Liver (tissue), 8 donors: ENCODE measurements at regions not wholly inside any gene's neighbourhood (a gene's known extent, or its start where the extent isn't known, plus 50 kb on each side); places are given as distances from the start of the nearest gene placed in this dataset.

ENCODE experiments used
- DNase-seq: peaks from one replicate; pipeline ENCODE4 v3.0.0-alpha.2; 2017; ENCODE audit warnings: low spot score
- H3K27ac ChIP-seq, 2 donors: one replicate each; pipeline ENCODE4 v1.7.0; 2013; ENCODE audit warnings: inconsistent platforms in 2 of 2, low read length in 2 of 2, control low read depth in 1 of 2, low read depth in 1 of 2, mild to moderate bottlenecking in 1 of 2
- H3K27me3 ChIP-seq, 4 donors: one replicate each; pipeline versions ENCODE4 v1.6.1 to v1.7.0; 2013; ENCODE audit warnings: low read length in 3 of 4, inconsistent platforms in 1 of 4, mild to moderate bottlenecking in 1 of 4, moderate library complexity in 1 of 4; ENCODE audit not compliant: control insufficient read depth in 4 of 4, insufficient read depth in 4 of 4
- H3K36me3 ChIP-seq, 4 donors: one replicate each; pipeline versions ENCODE4 v1.6.1 to v1.7.0; 2013; ENCODE audit warnings: low read length in 3 of 4, mild to moderate bottlenecking in 3 of 4, low read depth in 1 of 4, moderate library complexity in 1 of 4; ENCODE audit not compliant: control insufficient read depth in 4 of 4, insufficient read depth in 3 of 4
- H3K4me1 ChIP-seq, 4 donors: one replicate each; pipeline versions ENCODE4 v1.6.1 to v1.7.0; 2013; ENCODE audit warnings: low read length in 3 of 4, mild to moderate bottlenecking in 3 of 4, moderate library complexity in 1 of 4; ENCODE audit not compliant: control insufficient read depth in 4 of 4, insufficient read depth in 4 of 4
- H3K4me3 ChIP-seq, 3 donors: one replicate each; pipeline versions ENCODE4 v1.6.1 to v1.7.0; 2013; ENCODE audit warnings: low read length in 3 of 3, control low read depth in 1 of 3, low read depth in 1 of 3, mild to moderate bottlenecking in 1 of 3
- H3K9ac ChIP-seq, 2 donors: one replicate each; pipeline ENCODE4 v1.7.0; 2013; ENCODE audit warnings: low read length in 2 of 2, mild to moderate bottlenecking in 2 of 2, moderate library complexity in 2 of 2, control low read depth in 1 of 2, low read depth in 1 of 2
- H3K9me3 ChIP-seq, 4 donors: one replicate each; pipeline versions ENCODE4 v1.6.1 to v1.7.0; 2013; ENCODE audit warnings: low read length in 3 of 4; ENCODE audit not compliant: control insufficient read depth in 4 of 4
- EGR1 ChIP-seq, 2 donors: IDR thresholded peaks; 2 replicates each; pipeline ENCODE4 v1.6.1; 2016 to 2018; ENCODE audit warnings: antibody characterized with exemption in 2 of 2, low read depth in 2 of 2
- FOXA1 ChIP-seq: IDR thresholded peaks from 2 replicates; pipeline ENCODE4 v1.6.1; 2016; ENCODE audit warnings: antibody characterized with exemption
- FOXA2 ChIP-seq: IDR thresholded peaks from 2 replicates; pipeline ENCODE4 v1.6.1; 2016; ENCODE audit warnings: antibody characterized with exemption
- HNF4A ChIP-seq, 2 donors: conservative IDR thresholded peaks; 2 replicates each; pipeline ENCODE4 v1.6.1; 2016; ENCODE audit warnings: antibody characterized with exemption in 2 of 2, mild to moderate bottlenecking in 2 of 2
- HNF4G ChIP-seq: IDR thresholded peaks from 2 replicates; pipeline ENCODE4 v1.6.1; 2016; ENCODE audit warnings: antibody characterized with exemption
- JUND ChIP-seq, 2 donors: IDR thresholded peaks; 2 replicates each; pipeline ENCODE4 v1.6.1; 2016; ENCODE audit warnings: antibody characterized with exemption in 2 of 2
- NR2F2 ChIP-seq: IDR thresholded peaks from 2 replicates; pipeline ENCODE4 v1.6.1; 2016; ENCODE audit warnings: antibody characterized with exemption
- RAD21 ChIP-seq, 2 donors: IDR thresholded peaks; 2 replicates each; pipeline ENCODE4 v1.6.1; 2016; ENCODE audit warnings: antibody characterized with exemption in 2 of 2, mild to moderate bottlenecking in 2 of 2
- RXRA ChIP-seq, 2 donors: IDR thresholded peaks; 2 replicates each; pipeline ENCODE4 v1.6.1; 2017 to 2018; ENCODE audit warnings: antibody characterized with exemption in 2 of 2, mild to moderate bottlenecking in 1 of 2
- SP1 ChIP-seq: IDR thresholded peaks from 2 replicates; pipeline ENCODE4 v1.6.1; 2018; ENCODE audit warnings: antibody characterized with exemption, mild to moderate bottlenecking
- TAF1 ChIP-seq: conservative IDR thresholded peaks from 2 replicates; pipeline ENCODE4 v1.6.1; 2016; ENCODE audit warnings: antibody characterized with exemption, mild to moderate bottlenecking
- YY1 ChIP-seq: IDR thresholded peaks from 2 replicates; pipeline ENCODE4 v1.6.1; 2016; ENCODE audit warnings: antibody characterized with exemption, mild to moderate bottlenecking
- ZBTB33 ChIP-seq: IDR thresholded peaks from 2 replicates; pipeline ENCODE4 v1.6.1; 2016; ENCODE audit warnings: antibody characterized with exemption
- WGBS: extraction: QIAGEN DNeasy Blood & Tissue Kit; methylation state at CpG from one replicate; pipeline ENCODE4 v1.1.7; 2013; 5-methylcytosine and 5-hydroxymethylcytosine counted together
- TF ChIP-seq, protein P1 (sequence below): fragments of 150-350 bp; IDR thresholded peaks from 2 replicates; pipeline ENCODE4 v1.5.1; 2017; ENCODE audit warnings: improper control_type of control experiment, low read depth, low read length; ENCODE audit not compliant: missing input control
- TF ChIP-seq, protein P2 (sequence below): IDR thresholded peaks from 2 replicates; pipeline ENCODE4 v1.6.1; 2016; ENCODE audit warnings: antibody characterized with exemption
- TF ChIP-seq, protein P3 (sequence below): IDR thresholded peaks from 2 replicates; pipeline ENCODE4 v1.6.1; 2016; ENCODE audit warnings: antibody characterized with exemption
- TF ChIP-seq, protein P4 (sequence below): IDR thresholded peaks from 2 replicates; pipeline ENCODE4 v1.6.1; 2016; ENCODE audit warnings: antibody characterized with exemption, mild to moderate bottlenecking
- donor health status: healthy.
- donor health status: healthy.
- donor health status: healthy.
- donor health status: healthy.
- donor health status: healthy.

DNA sequence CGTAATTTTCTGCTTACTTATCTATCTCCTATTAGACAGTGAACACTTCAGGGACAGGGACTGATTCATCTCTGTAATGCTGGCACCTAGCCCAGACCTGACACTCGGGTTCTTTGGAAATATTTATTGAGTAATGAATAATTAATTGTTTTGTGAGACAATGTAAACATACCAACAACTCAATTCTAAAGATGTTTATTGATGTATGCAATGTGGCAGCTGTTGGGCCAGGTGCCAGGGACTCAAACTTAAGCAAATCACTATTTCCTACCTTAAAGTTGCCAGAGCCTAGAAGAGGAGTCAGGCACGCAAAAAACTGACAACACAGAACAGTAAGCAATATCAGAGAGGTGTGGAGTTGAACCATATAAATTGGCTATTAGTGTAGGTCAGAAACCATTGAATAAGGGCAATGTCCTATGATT, 63.6 kb upstream of the BMPER start:
- Histone ChIP-seq H3K9me3 (no peaks in the 10 kb centered on the region), H3K4me1 (no peaks in the 10 kb centered on the region), H3K36me3 (no peaks in the 10 kb centered on the region), H3K4me3 (no peak overlapping the region), H3K27ac (no peak overlapping the region), H3K27me3 (no peaks in the 10 kb centered on the region), H3K9ac (no peak overlapping the region)
- TF ChIP-seq EGR1 (IDR thresholded peaks at IDR 0.05; ENCODE audit: low read depth in 2 of 2) (no peak), HNF4G (no peak), JUND (IDR thresholded peaks at IDR 0.05) (no peak), HNF4A (conservative IDR thresholded peaks at IDR 0.05) (no peak), FOXA1 (no peak), TAF1 (no peak), YY1 (no peak), FOXA2 (no peak), RXRA (IDR thresholded peaks at IDR 0.05) (no peak)
- TF ChIP-seq, protein P1, sequence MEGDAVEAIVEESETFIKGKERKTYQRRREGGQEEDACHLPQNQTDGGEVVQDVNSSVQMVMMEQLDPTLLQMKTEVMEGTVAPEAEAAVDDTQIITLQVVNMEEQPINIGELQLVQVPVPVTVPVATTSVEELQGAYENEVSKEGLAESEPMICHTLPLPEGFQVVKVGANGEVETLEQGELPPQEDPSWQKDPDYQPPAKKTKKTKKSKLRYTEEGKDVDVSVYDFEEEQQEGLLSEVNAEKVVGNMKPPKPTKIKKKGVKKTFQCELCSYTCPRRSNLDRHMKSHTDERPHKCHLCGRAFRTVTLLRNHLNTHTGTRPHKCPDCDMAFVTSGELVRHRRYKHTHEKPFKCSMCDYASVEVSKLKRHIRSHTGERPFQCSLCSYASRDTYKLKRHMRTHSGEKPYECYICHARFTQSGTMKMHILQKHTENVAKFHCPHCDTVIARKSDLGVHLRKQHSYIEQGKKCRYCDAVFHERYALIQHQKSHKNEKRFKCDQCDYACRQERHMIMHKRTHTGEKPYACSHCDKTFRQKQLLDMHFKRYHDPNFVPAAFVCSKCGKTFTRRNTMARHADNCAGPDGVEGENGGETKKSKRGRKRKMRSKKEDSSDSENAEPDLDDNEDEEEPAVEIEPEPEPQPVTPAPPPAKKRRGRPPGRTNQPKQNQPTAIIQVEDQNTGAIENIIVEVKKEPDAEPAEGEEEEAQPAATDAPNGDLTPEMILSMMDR = no peak
- TF ChIP-seq, protein P2, sequence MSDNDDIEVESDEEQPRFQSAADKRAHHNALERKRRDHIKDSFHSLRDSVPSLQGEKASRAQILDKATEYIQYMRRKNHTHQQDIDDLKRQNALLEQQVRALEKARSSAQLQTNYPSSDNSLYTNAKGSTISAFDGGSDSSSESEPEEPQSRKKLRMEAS = no peak
- TF ChIP-seq, protein P3, sequence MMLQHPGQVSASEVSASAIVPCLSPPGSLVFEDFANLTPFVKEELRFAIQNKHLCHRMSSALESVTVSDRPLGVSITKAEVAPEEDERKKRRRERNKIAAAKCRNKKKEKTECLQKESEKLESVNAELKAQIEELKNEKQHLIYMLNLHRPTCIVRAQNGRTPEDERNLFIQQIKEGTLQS = no peak
- TF ChIP-seq, protein P4, sequence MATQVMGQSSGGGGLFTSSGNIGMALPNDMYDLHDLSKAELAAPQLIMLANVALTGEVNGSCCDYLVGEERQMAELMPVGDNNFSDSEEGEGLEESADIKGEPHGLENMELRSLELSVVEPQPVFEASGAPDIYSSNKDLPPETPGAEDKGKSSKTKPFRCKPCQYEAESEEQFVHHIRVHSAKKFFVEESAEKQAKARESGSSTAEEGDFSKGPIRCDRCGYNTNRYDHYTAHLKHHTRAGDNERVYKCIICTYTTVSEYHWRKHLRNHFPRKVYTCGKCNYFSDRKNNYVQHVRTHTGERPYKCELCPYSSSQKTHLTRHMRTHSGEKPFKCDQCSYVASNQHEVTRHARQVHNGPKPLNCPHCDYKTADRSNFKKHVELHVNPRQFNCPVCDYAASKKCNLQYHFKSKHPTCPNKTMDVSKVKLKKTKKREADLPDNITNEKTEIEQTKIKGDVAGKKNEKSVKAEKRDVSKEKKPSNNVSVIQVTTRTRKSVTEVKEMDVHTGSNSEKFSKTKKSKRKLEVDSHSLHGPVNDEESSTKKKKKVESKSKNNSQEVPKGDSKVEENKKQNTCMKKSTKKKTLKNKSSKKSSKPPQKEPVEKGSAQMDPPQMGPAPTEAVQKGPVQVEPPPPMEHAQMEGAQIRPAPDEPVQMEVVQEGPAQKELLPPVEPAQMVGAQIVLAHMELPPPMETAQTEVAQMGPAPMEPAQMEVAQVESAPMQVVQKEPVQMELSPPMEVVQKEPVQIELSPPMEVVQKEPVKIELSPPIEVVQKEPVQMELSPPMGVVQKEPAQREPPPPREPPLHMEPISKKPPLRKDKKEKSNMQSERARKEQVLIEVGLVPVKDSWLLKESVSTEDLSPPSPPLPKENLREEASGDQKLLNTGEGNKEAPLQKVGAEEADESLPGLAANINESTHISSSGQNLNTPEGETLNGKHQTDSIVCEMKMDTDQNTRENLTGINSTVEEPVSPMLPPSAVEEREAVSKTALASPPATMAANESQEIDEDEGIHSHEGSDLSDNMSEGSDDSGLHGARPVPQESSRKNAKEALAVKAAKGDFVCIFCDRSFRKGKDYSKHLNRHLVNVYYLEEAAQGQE = no peak
- 39% methylated on average over 3 of the region's 3 CpGs for WGBS
- DNase-seq = no peak

DNA sequence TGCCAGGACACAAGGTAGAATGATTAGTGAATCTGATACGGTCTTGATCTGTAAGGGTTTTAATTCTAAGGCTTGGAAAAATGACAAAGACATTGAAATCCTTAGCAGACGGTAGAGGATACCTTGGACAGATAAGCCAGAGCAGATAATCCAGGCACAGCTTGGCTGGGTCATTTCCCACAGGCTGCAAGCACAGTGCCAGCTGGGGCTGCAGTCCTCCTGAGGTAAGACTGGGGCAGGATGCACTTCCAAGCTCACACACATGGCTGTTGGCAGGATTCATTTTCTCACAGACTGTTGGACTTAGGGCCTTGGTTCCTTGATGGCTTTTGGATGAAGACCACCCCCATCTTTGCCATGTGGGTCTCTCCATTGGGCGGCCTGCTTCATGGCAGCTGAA, 63.2 kb upstream of the BMPER start:
- 80% methylated on average over 3 of the region's 3 CpGs for WGBS
- TF ChIP-seq HNF4G (no peak), RXRA (IDR thresholded peaks at IDR 0.05) (no peak), SP1 (no peak), FOXA1 (no peak), NR2F2 (no peak), RAD21 (IDR thresholded peaks at IDR 0.05) (no peak), ZBTB33 (no peak)
- TF ChIP-seq, protein P2 = no peak
- TF ChIP-seq, protein P1 = no peak
- H3K4me3 ChIP-seq = no peak overlapping the region

More for the DNA sequence above, 63.2 kb upstream of the BMPER start:
- Histone ChIP-seq H3K36me3 (no peaks in the 10 kb centered on the region), H3K9me3 (no peaks in the 10 kb centered on the region), H3K4me1 (no peaks in the 10 kb centered on the region), H3K27ac (no peak overlapping the region), H3K27me3 (no peaks in the 10 kb centered on the region), H3K9ac (no peak overlapping the region)
- DNase-seq = no peak
